ENCODE measurements at regions not wholly inside any gene's neighbourhood (a gene's known extent, or its start where the extent isn't known, plus 50 kb on each side); places are given as distances from the start of the nearest gene placed in this dataset.
A peak's percentile ranks its signal among the peaks of the same experiment; 100 is the strongest.

DNA sequence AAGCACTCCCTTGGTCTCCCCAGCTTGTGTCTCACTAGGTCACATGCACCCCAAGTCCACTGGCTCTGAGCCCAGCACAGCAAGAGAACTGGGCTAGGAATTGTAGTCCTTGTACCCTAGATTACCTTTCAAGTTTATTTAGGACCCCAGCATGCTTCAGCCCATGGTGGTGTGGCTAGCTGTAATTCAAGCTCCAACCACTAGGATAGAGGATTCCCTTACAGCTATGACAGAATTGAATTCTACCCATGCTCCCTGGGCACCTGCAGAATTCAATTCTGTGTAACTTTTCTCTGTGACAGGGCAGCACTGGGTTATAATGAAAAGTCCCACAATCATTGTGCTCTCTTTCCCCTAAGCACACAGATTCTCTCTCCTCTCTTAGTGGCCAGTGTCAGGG, 253.8 kb upstream of the DMD start:
- Histone ChIP-seq H3K9ac (ENCODE audit: insufficient read length) (no peak overlapping the region), H3K9me3 (ENCODE audit: low read depth, low read length) (no peaks in the 10 kb centered on the region), H3K4me3 (no peak overlapping the region), H3K27ac (no peak overlapping the region), H3K36me3 (ENCODE audit: insufficient read depth, low read length) (no peaks in the 10 kb centered on the region)
- DNase-seq (ENCODE audit: low read depth, low spot score): no peak
- TF ChIP-seq FOXP2 (optimal IDR thresholded peaks at IDR 0.05; ENCODE audit: control extremely low read depth, extremely low read length, insufficient read depth) (no peak), POLR2AphosphoS5 (IDR thresholded peaks at IDR 0.05; ENCODE audit: borderline replicate concordance, low read depth, low read length) (no peak), EZH2 (IDR thresholded peaks at IDR 0.05) (no peak)

DNA sequence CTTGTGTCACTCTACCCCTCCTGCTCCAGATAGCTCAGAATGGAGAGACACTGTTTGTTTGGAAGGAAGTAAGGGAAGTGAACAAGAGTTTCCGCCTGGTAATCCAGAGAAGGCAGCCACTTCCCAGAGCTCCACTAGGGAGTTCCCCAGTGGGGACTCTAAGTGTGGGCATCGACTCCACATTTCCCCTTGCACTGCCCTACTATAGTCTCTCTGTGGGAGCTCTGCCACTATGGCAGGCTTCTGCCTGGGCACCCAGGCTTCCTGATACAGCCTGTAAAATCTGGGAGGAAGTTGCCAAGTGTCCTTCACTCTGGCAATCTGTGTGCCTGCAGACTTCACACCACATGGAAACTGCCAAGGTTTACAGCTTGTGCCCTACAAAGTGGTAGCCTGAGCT, 245.8 kb upstream of the DMD start:
- no peak overlapping the region for H3K4me3 ChIP-seq

DNA sequence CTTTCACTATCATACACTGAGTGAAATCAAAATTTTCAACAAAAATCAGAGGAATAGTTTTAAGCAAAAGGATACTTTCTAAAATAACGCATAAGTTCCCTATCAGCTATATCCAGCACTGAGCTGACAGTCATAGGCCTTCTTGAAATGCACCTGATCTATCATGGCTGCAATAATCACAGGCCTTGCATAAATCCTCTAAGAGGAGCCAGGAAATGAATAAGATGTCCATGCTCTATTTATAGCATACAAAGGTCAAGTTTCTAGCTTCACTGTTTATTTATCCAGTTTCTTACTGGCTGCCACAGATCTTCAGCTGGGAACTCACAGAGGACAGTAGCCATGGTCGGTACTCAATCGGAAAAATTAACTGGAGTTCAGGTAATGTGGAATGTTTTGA, 235.9 kb upstream of the DMD start:
- Histone ChIP-seq H3K9ac (ENCODE audit: insufficient read length) (no peak overlapping the region), H3K9me3 (ENCODE audit: low read depth, low read length) (no peaks in the 10 kb centered on the region), H3K27ac (no peak overlapping the region), H3K36me3 (ENCODE audit: insufficient read depth, low read length) (no peaks in the 10 kb centered on the region), H3K4me3 (no peak overlapping the region)
- no peak for DNase-seq (ENCODE audit: low read depth, low spot score)
- TF ChIP-seq POLR2AphosphoS5 (IDR thresholded peaks at IDR 0.05; ENCODE audit: borderline replicate concordance, low read depth, low read length): no peak
- TF ChIP-seq FOXP2 (optimal IDR thresholded peaks at IDR 0.05; ENCODE audit: control extremely low read depth, extremely low read length, insufficient read depth): no peak

More for the DNA sequence above, 245.8 kb upstream of the DMD start:
- no peaks in the 10 kb centered on the region for H3K36me3 ChIP-seq (ENCODE audit: insufficient read depth, low read length)
- no peak overlapping the region for H3K9ac ChIP-seq (ENCODE audit: insufficient read length)
- TF ChIP-seq FOXP2 (optimal IDR thresholded peaks at IDR 0.05; ENCODE audit: control extremely low read depth, extremely low read length, insufficient read depth) (no peak), POLR2AphosphoS5 (IDR thresholded peaks at IDR 0.05; ENCODE audit: borderline replicate concordance, low read depth, low read length) (no peak), EZH2 (IDR thresholded peaks at IDR 0.05) (no peak)
- no peak overlapping the region for H3K27ac ChIP-seq
- DNase-seq (ENCODE audit: low read depth, low spot score): no peak
- H3K9me3 ChIP-seq (ENCODE audit: low read depth, low read length): no peaks in the 10 kb centered on the region

DNA sequence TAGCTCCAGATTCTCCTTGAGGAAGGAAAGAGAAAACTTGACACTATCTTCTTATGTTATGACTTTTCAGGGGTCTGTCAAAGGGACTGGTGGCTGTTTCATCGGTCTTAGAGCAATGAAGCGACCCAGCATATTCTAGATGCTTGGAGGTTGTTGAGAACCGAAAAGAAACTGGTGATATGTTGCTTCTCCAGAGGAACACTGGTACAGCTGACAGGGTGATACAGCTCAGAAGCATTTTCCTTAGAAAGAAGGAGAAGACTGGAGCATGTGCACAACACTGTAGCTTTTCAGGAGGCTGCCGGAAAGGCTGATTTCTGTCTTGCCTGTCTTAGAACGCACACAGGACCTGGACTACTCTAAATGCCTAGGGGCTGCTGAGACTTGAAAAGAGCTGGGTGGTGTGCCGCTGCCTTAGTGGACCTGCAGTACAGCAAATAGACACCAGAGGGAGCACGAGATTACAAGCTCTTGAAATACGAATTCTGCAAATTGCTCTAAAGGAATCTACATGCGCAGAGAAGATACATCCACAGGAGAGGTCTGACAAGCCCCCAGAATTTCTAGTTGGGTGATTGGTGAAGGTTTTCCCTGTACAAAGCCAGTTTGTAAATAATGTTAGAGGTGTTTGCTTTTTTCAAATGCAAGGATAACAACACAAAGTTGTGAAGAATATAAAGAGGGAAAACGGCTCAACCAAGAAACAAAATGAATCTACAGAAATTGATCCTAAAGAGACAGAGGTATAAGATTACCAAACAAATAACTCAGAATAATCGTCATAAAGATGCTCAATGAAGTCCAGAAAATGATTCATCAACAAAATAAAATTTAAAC, 223.1 kb upstream of the DMD start:
- H3K9ac ChIP-seq (ENCODE audit: insufficient read length): no peak overlapping the region
- TF ChIP-seq POLR2AphosphoS5 (IDR thresholded peaks at IDR 0.05; ENCODE audit: borderline replicate concordance, low read depth, low read length) (no peak), EZH2 (IDR thresholded peaks at IDR 0.05) (no peak), FOXP2 (optimal IDR thresholded peaks at IDR 0.05; ENCODE audit: control extremely low read depth, extremely low read length, insufficient read depth) (no peak)

DNA sequence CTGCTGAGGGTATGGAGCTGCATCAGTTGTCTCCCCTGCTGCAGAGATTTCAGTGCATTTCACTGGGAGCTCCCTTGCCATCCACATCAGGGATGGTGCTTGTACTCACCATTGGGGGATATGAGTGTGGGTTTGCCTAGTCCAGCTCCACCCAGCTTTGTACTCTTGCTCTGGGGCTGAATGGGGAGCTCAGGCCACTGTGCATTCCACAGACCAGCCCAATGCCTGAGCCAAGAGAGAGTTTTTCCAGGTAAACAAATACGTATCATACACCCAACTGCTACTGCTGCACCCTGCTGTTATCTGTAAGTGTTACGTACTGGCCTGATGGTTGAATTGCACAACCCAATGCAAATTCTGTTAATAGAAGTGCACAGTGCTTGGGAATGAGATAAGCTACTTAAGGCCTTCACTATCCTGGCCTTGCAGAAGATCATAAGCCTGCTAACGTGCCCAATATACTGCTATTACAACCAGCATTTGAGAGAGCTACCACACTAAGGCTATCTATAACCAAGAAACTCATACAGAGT, 205.0 kb upstream of the DMD start:
- no peaks in the 10 kb centered on the region for H3K9me3 ChIP-seq (ENCODE audit: low read depth, low read length)
- no peak for TF ChIP-seq FOXP2 (optimal IDR thresholded peaks at IDR 0.05; ENCODE audit: control extremely low read depth, extremely low read length, insufficient read depth)
- TF ChIP-seq POLR2AphosphoS5 (IDR thresholded peaks at IDR 0.05; ENCODE audit: borderline replicate concordance, low read depth, low read length): no peak
- no peak for TF ChIP-seq EZH2 (IDR thresholded peaks at IDR 0.05)
- H3K36me3 ChIP-seq (ENCODE audit: insufficient read depth, low read length): no peaks in the 10 kb centered on the region
- no peak overlapping the region for H3K4me3 ChIP-seq
- no peak overlapping the region for H3K27ac ChIP-seq
- no peak overlapping the region for H3K9ac ChIP-seq (ENCODE audit: insufficient read length)
- no peak for DNase-seq (ENCODE audit: low read depth, low spot score)

More for the DNA sequence above, 223.1 kb upstream of the DMD start:
- no peaks in the 10 kb centered on the region for H3K36me3 ChIP-seq (ENCODE audit: insufficient read depth, low read length)
- no peak overlapping the region for H3K27ac ChIP-seq
- peak; percentile 50 for DNase-seq (ENCODE audit: low read depth, low spot score)
- no peaks in the 10 kb centered on the region for H3K9me3 ChIP-seq (ENCODE audit: low read depth, low read length)
- no peak overlapping the region for H3K4me3 ChIP-seq

DNA sequence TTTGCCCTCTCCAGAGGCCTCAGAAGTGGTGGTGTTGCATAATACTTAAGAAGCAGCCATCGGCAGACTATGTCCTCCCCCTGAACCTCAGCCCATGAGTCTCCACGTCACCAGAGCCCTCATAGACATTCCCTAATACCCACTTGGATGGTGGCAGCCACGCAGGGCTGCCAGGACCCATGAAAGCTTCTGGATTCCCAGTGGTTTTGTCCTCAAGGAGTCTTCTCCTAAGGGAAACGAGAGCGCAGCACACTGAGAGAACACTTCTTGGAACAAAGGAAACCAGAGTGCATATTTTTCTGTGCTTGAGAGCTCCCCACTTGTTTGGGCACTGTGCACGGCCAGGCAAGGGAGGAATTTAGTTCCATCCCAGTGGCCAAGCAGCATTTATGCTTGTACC, 204.1 kb upstream of the DMD start:
- no peak overlapping the region for H3K27ac ChIP-seq
- no peak overlapping the region for H3K9ac ChIP-seq (ENCODE audit: insufficient read length)
- no peaks in the 10 kb centered on the region for H3K36me3 ChIP-seq (ENCODE audit: insufficient read depth, low read length)
- H3K9me3 ChIP-seq (ENCODE audit: low read depth, low read length): no peaks in the 10 kb centered on the region
- no peak for DNase-seq (ENCODE audit: low read depth, low spot score)
- TF ChIP-seq POLR2AphosphoS5 (IDR thresholded peaks at IDR 0.05; ENCODE audit: borderline replicate concordance, low read depth, low read length) (no peak), FOXP2 (optimal IDR thresholded peaks at IDR 0.05; ENCODE audit: control extremely low read depth, extremely low read length, insufficient read depth) (no peak), EZH2 (IDR thresholded peaks at IDR 0.05) (no peak)
- no peak overlapping the region for H3K4me3 ChIP-seq

DNA sequence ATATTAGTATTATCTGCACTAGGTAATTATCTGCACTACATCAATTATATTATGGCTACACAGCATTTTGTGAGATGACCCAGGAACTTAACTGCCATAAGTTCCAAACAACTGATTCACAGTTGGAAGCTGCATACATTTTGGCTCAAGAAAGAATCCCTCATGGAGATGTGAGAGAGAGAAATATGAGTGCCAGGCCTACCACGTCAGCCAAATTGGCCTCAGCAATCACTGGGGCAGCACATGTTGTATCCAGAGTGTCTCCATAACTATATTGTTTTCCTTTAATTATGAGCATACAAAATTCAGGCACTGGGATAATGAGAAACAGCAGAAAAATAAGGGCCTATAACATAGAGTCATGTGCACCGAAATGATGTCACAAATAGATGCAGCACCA, 174.2 kb upstream of the DMD start:
- no peak for DNase-seq (ENCODE audit: low read depth, low spot score)
- Histone ChIP-seq H3K36me3 (ENCODE audit: insufficient read depth, low read length) (no peaks in the 10 kb centered on the region), H3K4me3 (no peak overlapping the region), H3K9ac (ENCODE audit: insufficient read length) (no peak overlapping the region), H3K9me3 (ENCODE audit: low read depth, low read length) (no peaks in the 10 kb centered on the region), H3K27ac (no peak overlapping the region)
- TF ChIP-seq EZH2 (IDR thresholded peaks at IDR 0.05): no peak
- no peak for TF ChIP-seq POLR2AphosphoS5 (IDR thresholded peaks at IDR 0.05; ENCODE audit: borderline replicate concordance, low read depth, low read length)
- no peak for TF ChIP-seq FOXP2 (optimal IDR thresholded peaks at IDR 0.05; ENCODE audit: control extremely low read depth, extremely low read length, insufficient read depth)

DNA sequence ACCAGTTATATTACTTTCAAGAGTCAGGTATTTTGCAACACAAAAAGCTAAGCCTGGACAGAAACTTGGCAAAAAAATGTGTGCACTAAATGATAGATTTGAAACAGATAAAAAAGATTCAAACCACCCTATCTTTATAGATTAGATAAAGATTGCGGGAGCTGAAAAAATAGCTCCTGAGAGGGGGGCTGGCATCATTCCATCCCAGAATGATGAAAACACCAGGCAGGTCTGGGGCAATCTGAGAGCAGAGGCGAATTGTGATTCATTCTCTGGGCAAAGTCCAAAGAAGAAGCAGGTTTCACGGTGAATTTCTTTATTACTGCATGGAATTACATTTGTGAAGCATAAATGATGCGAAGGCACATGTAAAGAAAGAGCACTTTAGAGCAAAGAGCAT, 168.5 kb upstream of the DMD start:
- Histone ChIP-seq H3K27ac (no peak overlapping the region), H3K9ac (ENCODE audit: insufficient read length) (no peak overlapping the region), H3K4me3 (no peak overlapping the region), H3K9me3 (ENCODE audit: low read depth, low read length) (no peaks in the 10 kb centered on the region), H3K36me3 (ENCODE audit: insufficient read depth, low read length) (no peaks in the 10 kb centered on the region)
- no peak for DNase-seq (ENCODE audit: low read depth, low spot score)
- TF ChIP-seq POLR2AphosphoS5 (IDR thresholded peaks at IDR 0.05; ENCODE audit: borderline replicate concordance, low read depth, low read length) (no peak), EZH2 (IDR thresholded peaks at IDR 0.05) (no peak), FOXP2 (optimal IDR thresholded peaks at IDR 0.05; ENCODE audit: control extremely low read depth, extremely low read length, insufficient read depth) (no peak)

Measured in SK-N-MC (cell line).